HepG2 (cell line): ENCODE measurements at regions not wholly inside any gene's neighbourhood (a gene's known extent, or its start where the extent isn't known, plus 50 kb on each side); places are given as distances from the start of the nearest gene placed in this dataset.
"Not testable (repeated sequence)": the region's sequence is repeated elsewhere in the genome, so short reads cannot be mapped to it uniquely, and the experiment has no call there.

Experiments used
- ATAC-seq: fragments of 200-7000 bp; cut with Tn5 transposase; 3 replicates; pipeline ENCODE4 v1.9.1; 2020; ENCODE audit warnings: mild to moderate bottlenecking, moderate library complexity
- BruUV-seq: library from RNA; stranded (reverse); fragments of 400-500 nt; replicated peaks from 2 replicates; lab custom pipeline; 2021; lab: Mats Ljungman, UMichigan
- CTCF ChIA-PET: fragments of 300-600 bp; formaldehyde crosslinking; extraction: SDS; loops from one replicate; lab custom pipeline; 2021; ENCODE audit warnings: low total read pairs, inconsistent platforms, low intra/inter-chr PET ratio; lab: Yijun Ruan, JAX
- POLR2A ChIA-PET: fragments of 350-600 bp; sonication (Branson Sonifier 250); formaldehyde crosslinking; loops from one replicate; lab custom pipeline; 2020; ENCODE audit warnings: antibody characterized with exemption, inconsistent platforms; lab: Yijun Ruan, JAX
- DNase-seq: peaks from one replicate; pipeline ENCODE4 v3.0.0-alpha.2; 2015; ENCODE audit warnings: low spot score
- FAIRE-seq: peaks from 3 replicates; lab custom pipeline; 2011; peaks lifted over from hg19 to GRCh38; lab: Jason Lieb, UNC
- H2AFZ ChIP-seq: one replicate; pipeline ENCODE4 v1.6.1; 2011; ENCODE audit warnings: low read length, inconsistent platforms
- H3K27ac ChIP-seq: fragments of 300-600 bp; 3 replicates; pipeline ENCODE4 v1.8.0; 2011; ENCODE audit warnings: mixed run types, mild to moderate bottlenecking, mixed read lengths, low read length, inconsistent platforms; ENCODE audit not compliant: insufficient read depth; ENCODE audit errors: extremely low read length
- H3K27me3 ChIP-seq, 2 experiments: fragments of 200-600 bp in 1 of 2; 2 replicates in 1 of 2; 3 replicates in 1 of 2; pipeline versions ENCODE4 v1.6.0 to v1.8.0; 2011; ENCODE audit warnings: low read length in 2 of 2, mild to moderate bottlenecking in 2 of 2, moderate library complexity in 2 of 2, inconsistent platforms in 1 of 2; ENCODE audit not compliant: insufficient read depth in 2 of 2, control insufficient read depth in 1 of 2
- H3K36me3 ChIP-seq, 2 experiments: fragments of 200-600 bp in 1 of 2; replicated peaks in 1 of 2; 2 replicates in 1 of 2; 3 replicates in 1 of 2; pipeline versions ENCODE4 v1.5.1 to v1.8.0; 2011; ENCODE audit warnings: low read length in 2 of 2, inconsistent platforms in 1 of 2; ENCODE audit not compliant: insufficient read depth in 2 of 2, control insufficient read depth in 1 of 2
- H3K4me1 ChIP-seq: 2 replicates; pipeline ENCODE4 v1.5.1; 2012; ENCODE audit warnings: low read length, inconsistent platforms; ENCODE audit not compliant: insufficient read depth
- H3K4me2 ChIP-seq: 2 replicates; pipeline ENCODE4 v1.6.0; 2011; ENCODE audit warnings: low read depth, low read length, inconsistent platforms
- H3K4me3 ChIP-seq, 3 experiments: fragments of 200-600 bp in 1 of 3; sonication (generic), shearing (Covaris generic) in 1 of 3; replicated peaks in 1 of 3; 2 replicates each; pipeline ENCODE4 v1.5.1; 2011 to 2016; ENCODE audit warnings: low read length in 3 of 3, inconsistent platforms in 2 of 3, low read depth in 2 of 3, mild to moderate bottlenecking in 2 of 3, control low read depth in 1 of 3, mixed read lengths in 1 of 3; ENCODE audit not compliant: insufficient read depth in 1 of 3
- H3K79me2 ChIP-seq: one replicate; pipeline ENCODE4 v1.6.1; 2011; ENCODE audit warnings: low read length, inconsistent platforms; ENCODE audit not compliant: insufficient read depth
- H3K9ac ChIP-seq: 2 replicates; pipeline ENCODE4 v1.6.0; 2011; ENCODE audit warnings: mild to moderate bottlenecking, low read depth, low read length, inconsistent platforms; ENCODE audit not compliant: insufficient read depth
- H3K9me3 ChIP-seq: 2 replicates; pipeline ENCODE4 v1.5.1; 2012; ENCODE audit warnings: mild to moderate bottlenecking, low read length
- H4K20me1 ChIP-seq: 2 replicates; pipeline ENCODE4 v1.6.0; 2011; ENCODE audit warnings: inconsistent platforms, mild to moderate bottlenecking, low read length, moderate library complexity; ENCODE audit not compliant: insufficient read depth
- MTA1 ChIP-seq: sonication (generic); formaldehyde crosslinking; IDR thresholded peaks from 2 replicates; pipeline ENCODE4 v1.4.0; 2020; ENCODE audit warnings: missing genetic modification reagents, mild to moderate bottlenecking, borderline replicate concordance
- WGBS: methylation state at CpG from one replicate; pipeline ENCODE4 v1.1.6; 2017; ENCODE audit warnings: low lambda C conversion rate; 5-methylcytosine and 5-hydroxymethylcytosine counted together
- in situ Hi-C: cut with HindIII; loops from 2 replicates; pipeline ENCODE4 v1.10.0; 2017; ENCODE audit warnings: low pct_unique_long_range_greater_than_20kb; ENCODE audit not compliant: extremely low pct_ligation_motif_present
- intact Hi-C: fragments of 100-400 bp; cut with micrococcal nuclease; formaldehyde crosslinking; loops from one replicate; pipeline ENCODE4 v1.10.0; 2022; ENCODE audit not compliant: unreplicated experiment

GRCh38 chr2:89761863-89762262 is 1070.4 kb downstream of the RPIA start:
- H3K4me2 ChIP-seq, DNase-seq, H3K36me3 ChIP-seq, H2AFZ ChIP-seq, CTCF ChIA-PET, BruUV-seq, H4K20me1 ChIP-seq, intact Hi-C loops, in situ Hi-C loops, ATAC-seq, H3K9ac ChIP-seq, FAIRE-seq, H3K4me1 ChIP-seq, H3K27ac ChIP-seq, H3K79me2 ChIP-seq, H3K9me3 ChIP-seq, H3K4me3 ChIP-seq, POLR2A ChIA-PET: not testable (repeated sequence)
- WGBS: 9% methylated on average over 4 of the region's 4 CpGs
- H3K27me3 ChIP-seq: peaks cover 0 to 16% of the 10 kb centered on the region in 2 experiments; a peak in 3 of 5 replicates

- H3K36me3 ChIP-seq, H3K4me1 ChIP-seq, POLR2A ChIA-PET: not testable (repeated sequence)
Observed at GRCh38 chr2:89762461-89763253, 1071.2 kb downstream of the RPIA start.

More at GRCh38 chr2:89762461-89763253, 1071.2 kb downstream of the RPIA start:
- peaks cover 0 to 21% of the 10 kb centered on the region in 2 experiments; a peak in 3 of 5 replicates for H3K27me3 ChIP-seq
- H3K9ac ChIP-seq, H3K79me2 ChIP-seq, intact Hi-C loops, H4K20me1 ChIP-seq, H3K4me3 ChIP-seq, FAIRE-seq, H3K4me2 ChIP-seq, CTCF ChIA-PET, BruUV-seq: not testable (repeated sequence)
- TF ChIP-seq MTA1: 0 out of 2 replicates have a peak, but pooled peaks have one; percentile 21
- TF ChIP-seq, all 625 proteins: peak for 1; not testable (repeated sequence) for 624
- DNase-seq, ATAC-seq, H3K27ac ChIP-seq, H2AFZ ChIP-seq, in situ Hi-C loops, H3K9me3 ChIP-seq: not testable (repeated sequence)
- WGBS: 41% methylated on average over 13 of the region's 13 CpGs
